ENCODE measurements at regions not wholly inside any gene's neighbourhood (a gene's known extent, or its start where the extent isn't known, plus 50 kb on each side); places are given as distances from the start of the nearest gene placed in this dataset.

- no peak for DNase-seq
- intact Hi-C loops (cut with DNase I), result no loop called here
- 90 to 93% (median 92%) methylated on average over 4 of the region's 4 CpGs for WGBS, 4 donors
- Histone ChIP-seq H3K4me3 (no peak overlapping the region), H3K27me3 (no peaks in the 10 kb centered on the region), H3K36me3 (replicated peaks in 1 of 2) (no peaks in the 10 kb centered on the region), H3K9me3 (replicated peaks in 1 of 3) (no peaks in the 10 kb centered on the region), H3K4me1 (replicated peaks in 1 of 2) (no peaks in the 10 kb centered on the region), H3K27ac (no peak overlapping the region)
- TF ChIP-seq CTCF (IDR thresholded peaks at IDR 0.05), result no peak
- TF ChIP-seq POLR2A (IDR thresholded peaks at IDR 0.05), result no peak
These were observed 196.4 kb upstream of the HES1 start for GRCh38 chr3:193939527-193939926.

GRCh38 chr3:193940526-193940925 is 195.4 kb upstream of the HES1 start:
- no peaks in the 10 kb centered on the region for H3K36me3 ChIP-seq (replicated peaks in 1 of 2)
- no peak overlapping the region for H3K4me3 ChIP-seq
- 77 to 87% (median 78%) methylated on average over 7 of the region's 7 CpGs for WGBS, 4 donors
- no peaks in the 10 kb centered on the region for H3K4me1 ChIP-seq (replicated peaks in 1 of 2)
- TF ChIP-seq POLR2A (IDR thresholded peaks at IDR 0.05) (no peak), CTCF (IDR thresholded peaks at IDR 0.05) (no peak)
- no peaks in the 10 kb centered on the region for H3K27me3 ChIP-seq
- no peak for DNase-seq
- intact Hi-C loops (cut with DNase I), result no loop called here
- H3K27ac ChIP-seq, result no peak overlapping the region
- H3K9me3 ChIP-seq (replicated peaks in 1 of 3), result no peaks in the 10 kb centered on the region

DNA sequence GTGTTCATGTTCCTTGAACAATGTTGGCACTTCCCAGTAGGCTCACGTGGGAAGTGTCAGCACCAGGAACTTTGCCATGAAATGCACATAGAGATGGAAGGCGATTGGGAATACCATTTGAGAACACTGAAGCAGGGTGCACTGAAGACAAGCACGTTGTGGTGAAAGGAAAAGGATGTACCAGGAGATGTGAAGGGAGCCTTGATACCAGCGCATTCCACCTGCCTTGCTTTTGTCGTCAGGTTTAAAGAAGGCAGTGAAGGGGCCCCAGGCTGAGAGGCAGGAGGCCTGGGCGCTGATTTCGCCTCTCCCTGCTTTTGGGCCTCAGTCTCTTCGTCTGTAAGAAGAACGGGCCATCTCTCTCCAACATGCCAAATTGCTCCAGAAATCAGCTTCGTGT is 194.5 kb upstream of the HES1 start:
- TF ChIP-seq CTCF (IDR thresholded peaks at IDR 0.05), result no peak

GRCh38 chr3:193942516-193943055 is 193.4 kb upstream of the HES1 start:
- H3K27me3 ChIP-seq, result no peaks in the 10 kb centered on the region

More for the DNA sequence above, 194.5 kb upstream of the HES1 start:
- intact Hi-C loops (cut with DNase I), result no loop called here
- H3K27ac ChIP-seq, result no peak overlapping the region
- no peaks in the 10 kb centered on the region for H3K27me3 ChIP-seq
- DNase-seq, result no peak
- no peaks in the 10 kb centered on the region for H3K4me1 ChIP-seq (replicated peaks in 1 of 2)
- 88 to 95% (median 91%) methylated on average over 10 of the region's 10 CpGs for WGBS, 4 donors
- H3K9me3 ChIP-seq (replicated peaks in 1 of 3), result no peaks in the 10 kb centered on the region
- H3K4me3 ChIP-seq, result no peak overlapping the region
- H3K36me3 ChIP-seq (replicated peaks in 1 of 2), result no peaks in the 10 kb centered on the region

More at GRCh38 chr3:193942516-193943055, 193.4 kb upstream of the HES1 start:
- H3K9me3 ChIP-seq (replicated peaks in 1 of 3), result no peaks in the 10 kb centered on the region
- no peak for TF ChIP-seq POLR2A (IDR thresholded peaks at IDR 0.05)
- no peak for TF ChIP-seq CTCF (IDR thresholded peaks at IDR 0.05)
- H3K4me3 ChIP-seq, result no peak overlapping the region
- intact Hi-C loops (cut with DNase I), result no loop called here
- no peak for DNase-seq
- 85 to 90% (median 87%) methylated on average over 8 to 9 of the region's 9 CpGs for WGBS, 4 donors
- H3K27ac ChIP-seq, result no peak overlapping the region
- no peaks in the 10 kb centered on the region for H3K36me3 ChIP-seq (replicated peaks in 1 of 2)
- no peaks in the 10 kb centered on the region for H3K4me1 ChIP-seq (replicated peaks in 1 of 2)

Measured in adrenal gland (tissue), 9 donors.